GM23338 (cell line): ENCODE measurements at regions not wholly inside any gene's neighbourhood (a gene's known extent, or its start where the extent isn't known, plus 50 kb on each side); places are given as distances from the start of the nearest gene placed in this dataset.

Source experiments
- ATAC-seq: fragments of 200-7000 bp; cut with Tn5 transposase; 3 replicates; pipeline ENCODE4 v1.9.1; 2020
- DNase-seq: peaks from one replicate; pipeline ENCODE4 v3.0.0-alpha.2; 2015; ENCODE audit warnings: low spot score
- H2AFZ ChIP-seq: fragments of 200-600 bp; sonication (generic); 2 replicates; pipeline ENCODE4 v1.8.0; 2016; ENCODE audit warnings: antibody characterized with exemption, mild to moderate bottlenecking, moderate library complexity
- H3F3A ChIP-seq: fragments of 200-600 bp; sonication (generic); replicated peaks from 2 replicates; pipeline ENCODE4 v1.8.0; 2017; ENCODE audit warnings: antibody characterized with exemption, mixed run types, low read depth
- H3K27ac ChIP-seq: fragments of 200-600 bp; sonication (generic); 2 replicates; pipeline ENCODE4 v1.6.1; 2016; ENCODE audit warnings: low read depth
- H3K27me3 ChIP-seq: fragments of 200-600 bp; sonication (generic); 2 replicates; pipeline ENCODE4 v1.8.0; 2016; ENCODE audit warnings: mild to moderate bottlenecking, mixed run types, moderate library complexity; ENCODE audit not compliant: insufficient read depth
- H3K36me3 ChIP-seq: fragments of 200-600 bp; sonication (generic); 2 replicates; pipeline ENCODE4 v1.8.0; 2016; ENCODE audit warnings: mild to moderate bottlenecking; ENCODE audit not compliant: insufficient read depth
- H3K4me1 ChIP-seq: fragments of 200-600 bp; sonication (generic); 2 replicates; pipeline ENCODE4 v1.8.0; 2016; ENCODE audit warnings: mild to moderate bottlenecking, moderate library complexity; ENCODE audit not compliant: insufficient read depth
- H3K4me2 ChIP-seq: fragments of 200-600 bp; sonication (generic); 2 replicates; pipeline ENCODE4 v1.7.1; 2017; ENCODE audit warnings: mixed run types
- H3K4me3 ChIP-seq: fragments of 200-600 bp; sonication (generic); 2 replicates; pipeline ENCODE4 v1.6.1; 2016; ENCODE audit warnings: mixed run types
- H3K79me2 ChIP-seq: fragments of 200-600 bp; sonication (generic); replicated peaks from 2 replicates; pipeline ENCODE4 v1.8.0; 2017; ENCODE audit warnings: mild to moderate bottlenecking; ENCODE audit not compliant: insufficient read depth
- H3K9me2 ChIP-seq: fragments of 200-600 bp; sonication (generic); 2 replicates; pipeline ENCODE4 v1.8.0; 2017; ENCODE audit not compliant: insufficient read depth
- H4K20me1 ChIP-seq: fragments of 200-600 bp; sonication (generic); replicated peaks from 2 replicates; pipeline ENCODE4 v1.8.0; 2017; ENCODE audit warnings: mild to moderate bottlenecking; ENCODE audit not compliant: insufficient read depth
- H3K27ac Mint-ChIP-seq: 2 replicates; pipeline ENCODE4 v1.8.0; 2020; ENCODE audit warnings: inconsistent platforms, mild to moderate bottlenecking, moderate library complexity, mixed read lengths
- H3K27me3 Mint-ChIP-seq: 3 replicates; pipeline ENCODE4 v1.8.0; 2022; ENCODE audit warnings: low read depth, mild to moderate bottlenecking, moderate library complexity, mixed read lengths, inconsistent platforms; ENCODE audit not compliant: insufficient read depth, poor library complexity
- H3K36me3 Mint-ChIP-seq: 3 replicates; pipeline ENCODE4 v1.8.0; 2021; ENCODE audit warnings: low read depth, mild to moderate bottlenecking, inconsistent platforms, moderate library complexity, mixed read lengths
- H3K4me1 Mint-ChIP-seq: 3 replicates; pipeline ENCODE4 v1.8.0; 2020; ENCODE audit warnings: mild to moderate bottlenecking, inconsistent platforms, mixed read lengths
- H3K4me3 Mint-ChIP-seq: 3 replicates; pipeline ENCODE4 v1.8.0; 2021; ENCODE audit warnings: moderate library complexity, mild to moderate bottlenecking, inconsistent platforms, mixed read lengths
- H3K9me3 Mint-ChIP-seq: 3 replicates; pipeline ENCODE4 v1.8.0; 2020; ENCODE audit warnings: moderate library complexity, mild to moderate bottlenecking, inconsistent platforms, mixed read lengths
- CTCF ChIP-seq, 2 experiments: fragments of 200-600 bp in 1 of 2; sonication (generic) in 1 of 2; conservative IDR thresholded peaks; 2 replicates each; pipeline versions ENCODE4 v1.5.1 to v1.6.1; 2016 to 2017; ENCODE audit warnings: antibody characterized with exemption in 2 of 2, low read depth in 2 of 2, mild to moderate bottlenecking in 2 of 2, moderate library complexity in 1 of 2
- ETS1 ChIP-seq: IDR thresholded peaks from 2 replicates; pipeline ENCODE4 v1.6.1; 2016; ENCODE audit warnings: antibody characterized with exemption
- EZH2 ChIP-seq: fragments of 200-600 bp; sonication (generic); IDR thresholded peaks from one replicate; pipeline ENCODE4 v1.8.0; 2017; ENCODE audit warnings: antibody characterized with exemption, mild to moderate bottlenecking, low read depth; ENCODE audit not compliant: unreplicated experiment
- EZH2phosphoT487 ChIP-seq: fragments of 200-600 bp; sonication (generic); IDR thresholded peaks from one replicate; pipeline ENCODE4 v1.8.1; 2018; ENCODE audit warnings: antibody characterized with exemption; ENCODE audit not compliant: unreplicated experiment
- JUNB ChIP-seq: IDR thresholded peaks from one replicate; pipeline ENCODE4 v1.6.1; 2016; ENCODE audit warnings: antibody characterized with exemption; ENCODE audit not compliant: unreplicated experiment
- NANOG ChIP-seq: IDR thresholded peaks from 2 replicates; pipeline ENCODE4 v1.6.1; 2016; ENCODE audit warnings: antibody characterized with exemption, borderline replicate concordance
- POLR2AphosphoS5 ChIP-seq: IDR thresholded peaks from 2 replicates; pipeline ENCODE4 v1.6.1; 2016; ENCODE audit warnings: antibody characterized with exemption, low read depth
- ZNF331 ChIP-seq: fragments of 250-450 bp; sonication (Bioruptor Pico); IDR thresholded peaks from 2 replicates; pipeline ENCODE4 v1.5.0; 2020; ENCODE audit warnings: low read depth, mild to moderate bottlenecking, moderate library complexity
- ZNF462 ChIP-seq: fragments of 250-450 bp; sonication (Bioruptor Pico); IDR thresholded peaks from 2 replicates; pipeline ENCODE4 v1.5.0; 2020; ENCODE audit warnings: mild to moderate bottlenecking, moderate library complexity

- TF ChIP-seq ZNF462: no peak
- TF ChIP-seq POLR2AphosphoS5: no peak
- no peak for TF ChIP-seq CTCF (conservative IDR thresholded peaks at IDR 0.05; ENCODE audit: low read depth in 2 of 2)
These were observed 137.0 kb upstream of the INPP4B start (continued) for GRCh38 chr4:142983065-142983464.

GRCh38 chr4:142983589-142983988 is 137.5 kb upstream of the INPP4B start:
- Mint-ChIP-seq H3K36me3 (no peaks in the 10 kb centered on the region), H3K9me3 (no peaks in the 10 kb centered on the region), H3K27me3 (peaks cover 1% of the 10 kb centered on the region), H3K27ac (no peak overlapping the region), H3K4me1 (peaks cover 19% of the 10 kb centered on the region), H3K4me3 (no peak overlapping the region)
- Histone ChIP-seq H4K20me1 (no peaks in the 10 kb centered on the region), H3K27me3 (no peaks in the 10 kb centered on the region), H3K9me2 (no peaks in the 10 kb centered on the region; the same call in 1 of the 2 replicates), H3F3A (no peaks in the 10 kb centered on the region), H3K4me3 (no peak overlapping the region), H3K27ac (no peak overlapping the region), H3K4me2 (no peak overlapping the region), H3K4me1 (0 out of 2 replicates have a peak, but pooled peaks cover 9% of the 10 kb centered on the region), H3K36me3 (no peaks in the 10 kb centered on the region), H2AFZ (no peak overlapping the region), H3K79me2 (no peaks in the 10 kb centered on the region)
- no peak for DNase-seq
- ATAC-seq: no peak
- TF ChIP-seq ZNF331 (CRISPR knock-in tag) (no peak), NANOG (no peak), JUNB (no peak), EZH2phosphoT487 (no peak), ETS1 (no peak), EZH2 (no peak)
